SK-N-SH (cell line): ENCODE measurements at regions not wholly inside any gene's neighbourhood (a gene's known extent, or its start where the extent isn't known, plus 50 kb on each side); places are given as distances from the start of the nearest gene placed in this dataset.

Source experiments
- CTCF ChIA-PET: fragments of 300-600, 350-600 bp; formaldehyde crosslinking; extraction: SDS; loops from one replicate; lab custom pipeline; 2021; lab: Yijun Ruan, JAX
- POLR2A ChIA-PET: fragments of 350-600 bp; sonication (Branson Sonifier 250); formaldehyde crosslinking; extraction: SDS; loops from one replicate; lab custom pipeline; 2020; ENCODE audit warnings: antibody characterized with exemption, inconsistent platforms; lab: Yijun Ruan, JAX
- DNase-seq: peaks from one replicate; pipeline ENCODE4 v3.0.0; 2012
- H2AFZ ChIP-seq: fragments of 200-600 bp; sonication (generic); 2 replicates; pipeline ENCODE4 v1.8.1; 2016; ENCODE audit warnings: antibody characterized with exemption, mild to moderate bottlenecking, low read depth
- H3F3A ChIP-seq: fragments of 200-600 bp; sonication (generic); replicated peaks from 2 replicates; pipeline ENCODE3; 2016; ENCODE audit warnings: antibody characterized with exemption, mild to moderate bottlenecking; ENCODE audit not compliant: insufficient read depth
- H3K27ac ChIP-seq, 2 experiments: fragments of 200-500 bp in 1 of 2; fragments of 200-600 bp in 1 of 2; sonication (Bioruptor generic) in 1 of 2; sonication (generic), shearing (Covaris generic) in 1 of 2; 2 replicates each; pipeline versions ENCODE4 v1.5.1 to v1.6.1; 2014 to 2016; ENCODE audit warnings: low read depth in 2 of 2, inconsistent platforms in 1 of 2, low read length in 1 of 2, mild to moderate bottlenecking in 1 of 2, mixed read lengths in 1 of 2
- H3K27me3 ChIP-seq: fragments of 200-600 bp; sonication (generic), shearing (Covaris generic); 2 replicates; pipeline ENCODE4 v1.6.1; 2016; ENCODE audit warnings: mixed run types; ENCODE audit not compliant: insufficient read depth
- H3K36me3 ChIP-seq, 2 experiments: fragments of 200-500 bp in 1 of 2; fragments of 200-600 bp in 1 of 2; sonication (Bioruptor generic) in 1 of 2; sonication (generic) in 1 of 2; replicated peaks in 1 of 2; 2 replicates each; pipeline versions ENCODE3 to v1.5.1; 2014 to 2016; ENCODE audit warnings: low read length in 1 of 2, mild to moderate bottlenecking in 1 of 2; ENCODE audit not compliant: insufficient read depth in 2 of 2, control insufficient read depth in 1 of 2
- H3K4me1 ChIP-seq, 2 experiments: fragments of 200-500 bp in 1 of 2; fragments of 200-600 bp in 1 of 2; sonication (Bioruptor generic) in 1 of 2; sonication (generic), shearing (Covaris generic) in 1 of 2; 2 replicates each; pipeline versions ENCODE4 v1.5.1 to v1.6.1; 2014 to 2016; ENCODE audit warnings: low read depth in 1 of 2, low read length in 1 of 2, mixed run types in 1 of 2; ENCODE audit not compliant: insufficient read depth in 2 of 2, control insufficient read depth in 1 of 2
- H3K4me2 ChIP-seq: fragments of 200-600 bp; sonication (generic), shearing (Covaris generic); 2 replicates; pipeline ENCODE4 v1.6.1; 2017; ENCODE audit warnings: mixed run types
- H3K4me3 ChIP-seq, 2 experiments: fragments of 200-500 bp in 1 of 2; fragments of 200-600 bp in 1 of 2; sonication (Bioruptor generic) in 1 of 2; sonication (generic), shearing (Covaris generic) in 1 of 2; 2 replicates each; pipeline versions ENCODE4 v1.5.1 to v1.8.1; 2014 to 2016; ENCODE audit warnings: low read depth in 2 of 2, inconsistent platforms in 1 of 2, low read length in 1 of 2, mild to moderate bottlenecking in 1 of 2, mixed read lengths in 1 of 2, moderate library complexity in 1 of 2
- H3K79me2 ChIP-seq: fragments of 200-600 bp; sonication (generic); 2 replicates; pipeline ENCODE4 v1.8.1; 2017; ENCODE audit warnings: mild to moderate bottlenecking; ENCODE audit not compliant: insufficient read depth
- H3K9ac ChIP-seq: fragments of 200-600 bp; sonication (generic); 2 replicates; pipeline ENCODE4 v1.6.1; 2017; ENCODE audit warnings: mixed run types
- H3K9me2 ChIP-seq: fragments of 200-600 bp; sonication (generic); 2 replicates; pipeline ENCODE4 v1.6.1; 2017; ENCODE audit warnings: mixed run types
- H3K9me3 ChIP-seq: fragments of 200-600 bp; sonication (generic); 2 replicates; pipeline ENCODE4 v1.6.1; 2017; ENCODE audit warnings: mixed run types, mild to moderate bottlenecking, moderate library complexity
- H4K20me1 ChIP-seq: fragments of 200-600 bp; sonication (generic); 2 replicates; pipeline ENCODE4 v1.6.1; 2017; ENCODE audit warnings: mild to moderate bottlenecking, mixed run types; ENCODE audit not compliant: insufficient read depth
- CHD2 ChIP-seq: fragments of 150-350 bp; IDR thresholded peaks from 2 replicates; pipeline ENCODE4 v1.6.1; 2018; ENCODE audit warnings: low read length; ENCODE audit not compliant: partially characterized antibody
- FOXM1 ChIP-seq: IDR thresholded peaks from 2 replicates; pipeline ENCODE4 v1.4.0; 2012; ENCODE audit warnings: low read depth, mild to moderate bottlenecking
- GABPA ChIP-seq: IDR thresholded peaks from 2 replicates; pipeline ENCODE4 v1.4.0; 2012; ENCODE audit warnings: low read depth, mild to moderate bottlenecking
- GATA2 ChIP-seq: sonication (generic); formaldehyde crosslinking; IDR thresholded peaks from 2 replicates; pipeline ENCODE4 v1.5.0; 2020; ENCODE audit warnings: mild to moderate bottlenecking, missing genetic modification reagents
- MEF2A ChIP-seq: IDR thresholded peaks from 2 replicates; pipeline ENCODE4 v1.4.0; 2012; ENCODE audit warnings: low read depth, borderline replicate concordance
- MXI1 ChIP-seq: IDR thresholded peaks from 2 replicates; pipeline ENCODE4 v1.6.1; 2012; ENCODE audit warnings: mild to moderate bottlenecking, low read depth, low read length, improper control_type of control experiment
- NRF1 ChIP-seq: IDR thresholded peaks from 2 replicates; pipeline ENCODE4 v1.6.1; 2012; ENCODE audit warnings: low read depth, mild to moderate bottlenecking, low read length
- RFX5 ChIP-seq: IDR thresholded peaks from 2 replicates; pipeline ENCODE4 v1.6.1; 2012; ENCODE audit warnings: mild to moderate bottlenecking, improper control_type of control experiment, low read length
- SIN3A ChIP-seq: IDR thresholded peaks from 2 replicates; pipeline ENCODE4 v1.6.1; 2012; ENCODE audit warnings: low read depth, mild to moderate bottlenecking, low read length, moderate library complexity, borderline replicate concordance
- TAF1 ChIP-seq: IDR thresholded peaks from 2 replicates; pipeline ENCODE4 v1.6.1; 2012; ENCODE audit warnings: low read depth, mild to moderate bottlenecking, low read length, moderate library complexity, borderline replicate concordance
- TEAD4 ChIP-seq: IDR thresholded peaks from 2 replicates; pipeline ENCODE4 v1.4.0; 2012; ENCODE audit warnings: mild to moderate bottlenecking, borderline replicate concordance; ENCODE audit not compliant: insufficient read depth
- USF1 ChIP-seq: IDR thresholded peaks from 2 replicates; pipeline ENCODE4 v1.4.0; 2012; ENCODE audit warnings: low read depth, borderline replicate concordance
- WGBS: methylation state at CpG from one replicate; pipeline ENCODE4 v1.1.6; 2017; ENCODE audit warnings: low lambda C conversion rate; 5-methylcytosine and 5-hydroxymethylcytosine counted together
- TF ChIP-seq, protein P1 (sequence below): fragments of 200-600 bp; sonication (generic); IDR thresholded peaks from 2 replicates; pipeline ENCODE4 v1.6.1; 2017; ENCODE audit warnings: antibody characterized with exemption, mild to moderate bottlenecking, moderate library complexity
- TF ChIP-seq, protein P2 (sequence below): fragments of 150-350 bp; IDR thresholded peaks from 2 replicates; pipeline ENCODE4 v1.6.1; 2017; ENCODE audit warnings: antibody characterized with exemption, low read length, low read depth, borderline replicate concordance

- Histone ChIP-seq H3K4me2 (no peak overlapping the region), H3K36me3 (no peaks in the 10 kb centered on the region), H3K79me2 (no peaks in the 10 kb centered on the region), H3K4me1 (peaks cover 4 to 10% of the 10 kb centered on the region in 2 experiments; a peak in 2 of 4 replicates), H4K20me1 (no peaks in the 10 kb centered on the region), H3K9me3 (no peaks in the 10 kb centered on the region), H3K9ac (no peak overlapping the region), H3K27me3 (no peaks in the 10 kb centered on the region), H3K4me3 (no peak overlapping the region), H2AFZ (no peak overlapping the region), H3K9me2 (no peaks in the 10 kb centered on the region), H3K27ac (no peak overlapping the region), H3F3A (no peaks in the 10 kb centered on the region)
- POLR2A ChIA-PET = no interaction called here
- 83% methylated on average over 2 of the region's 2 CpGs for WGBS
- CTCF ChIA-PET = interaction anchor here (0.7 kb wide), 1 partner anchor 9 kb away, joined by 3 read pairs; no protein-coding TSS in a partner anchor
- no peak for DNase-seq
- TF ChIP-seq FOXM1 (no peak), GABPA (no peak), TAF1 (no peak), USF1 (no peak), CHD2 (no peak), TEAD4 (no peak), SIN3A (no peak), MEF2A (no peak), RFX5 (no peak), NRF1 (no peak)
These were observed 351.4 kb upstream of the GATB start for GRCh38 chr4:152112190-152112589.

DNA sequence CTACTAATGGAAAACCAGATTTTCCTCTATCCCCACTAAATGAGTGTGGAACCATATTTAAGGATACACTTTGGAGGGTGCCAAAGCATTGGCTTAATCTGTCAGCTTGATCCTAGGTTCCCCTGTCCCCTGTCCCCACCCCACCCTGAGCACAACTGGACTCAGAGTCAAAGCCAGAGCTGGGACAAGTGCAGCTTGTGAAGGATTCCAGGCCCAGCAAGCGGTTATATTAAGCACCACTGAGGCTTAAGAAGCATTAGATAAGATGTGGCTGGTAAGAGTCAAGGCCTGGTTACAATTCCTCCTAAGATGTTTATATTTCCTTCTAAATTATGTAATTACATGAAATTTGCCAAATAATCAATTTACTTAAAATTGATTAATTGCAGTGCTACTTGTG is 350.0 kb upstream of the GATB start:
- peaks cover 10% of the 10 kb centered on the region in 2 experiments; a peak in 2 of 4 replicates for H3K4me1 ChIP-seq
- 90% methylated on average over 1 of the region's 1 CpG for WGBS
- H3K79me2 ChIP-seq = no peaks in the 10 kb centered on the region
- H3K36me3 ChIP-seq = no peaks in the 10 kb centered on the region
- TF ChIP-seq, protein P1, sequence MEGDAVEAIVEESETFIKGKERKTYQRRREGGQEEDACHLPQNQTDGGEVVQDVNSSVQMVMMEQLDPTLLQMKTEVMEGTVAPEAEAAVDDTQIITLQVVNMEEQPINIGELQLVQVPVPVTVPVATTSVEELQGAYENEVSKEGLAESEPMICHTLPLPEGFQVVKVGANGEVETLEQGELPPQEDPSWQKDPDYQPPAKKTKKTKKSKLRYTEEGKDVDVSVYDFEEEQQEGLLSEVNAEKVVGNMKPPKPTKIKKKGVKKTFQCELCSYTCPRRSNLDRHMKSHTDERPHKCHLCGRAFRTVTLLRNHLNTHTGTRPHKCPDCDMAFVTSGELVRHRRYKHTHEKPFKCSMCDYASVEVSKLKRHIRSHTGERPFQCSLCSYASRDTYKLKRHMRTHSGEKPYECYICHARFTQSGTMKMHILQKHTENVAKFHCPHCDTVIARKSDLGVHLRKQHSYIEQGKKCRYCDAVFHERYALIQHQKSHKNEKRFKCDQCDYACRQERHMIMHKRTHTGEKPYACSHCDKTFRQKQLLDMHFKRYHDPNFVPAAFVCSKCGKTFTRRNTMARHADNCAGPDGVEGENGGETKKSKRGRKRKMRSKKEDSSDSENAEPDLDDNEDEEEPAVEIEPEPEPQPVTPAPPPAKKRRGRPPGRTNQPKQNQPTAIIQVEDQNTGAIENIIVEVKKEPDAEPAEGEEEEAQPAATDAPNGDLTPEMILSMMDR = no peak
- TF ChIP-seq, protein P2, sequence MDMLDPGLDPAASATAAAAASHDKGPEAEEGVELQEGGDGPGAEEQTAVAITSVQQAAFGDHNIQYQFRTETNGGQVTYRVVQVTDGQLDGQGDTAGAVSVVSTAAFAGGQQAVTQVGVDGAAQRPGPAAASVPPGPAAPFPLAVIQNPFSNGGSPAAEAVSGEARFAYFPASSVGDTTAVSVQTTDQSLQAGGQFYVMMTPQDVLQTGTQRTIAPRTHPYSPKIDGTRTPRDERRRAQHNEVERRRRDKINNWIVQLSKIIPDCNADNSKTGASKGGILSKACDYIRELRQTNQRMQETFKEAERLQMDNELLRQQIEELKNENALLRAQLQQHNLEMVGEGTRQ = no peak
- TF ChIP-seq GATA2 (CRISPR knock-in tag) (no peak), MXI1 (no peak), USF1 (no peak)
- no peak for DNase-seq
- H3K9me2 ChIP-seq = no peaks in the 10 kb centered on the region
- no peak overlapping the region for H3K27ac ChIP-seq
- H3K9me3 ChIP-seq = no peaks in the 10 kb centered on the region
- CTCF ChIA-PET = no interaction called here
- H3K4me2 ChIP-seq = no peak overlapping the region
- no peaks in the 10 kb centered on the region for H4K20me1 ChIP-seq
- H3K4me3 ChIP-seq = no peak overlapping the region
- H3K9ac ChIP-seq = no peak overlapping the region
- H2AFZ ChIP-seq = no peak overlapping the region
- H3K27me3 ChIP-seq = no peaks in the 10 kb centered on the region
- POLR2A ChIA-PET = no interaction called here
- no peaks in the 10 kb centered on the region for H3F3A ChIP-seq
